Limb (tissue), 2 donors: ENCODE measurements at regions not wholly inside any gene's neighbourhood (a gene's known extent, or its start where the extent isn't known, plus 50 kb on each side); places are given as distances from the start of the nearest gene placed in this dataset.

Experiments
- DNase-seq, 2 donors: peaks; one replicate each; pipeline ENCODE4 v3.0.0-alpha.2; 2016; ENCODE audit errors: extremely low spot score in 2 of 2

DNA sequence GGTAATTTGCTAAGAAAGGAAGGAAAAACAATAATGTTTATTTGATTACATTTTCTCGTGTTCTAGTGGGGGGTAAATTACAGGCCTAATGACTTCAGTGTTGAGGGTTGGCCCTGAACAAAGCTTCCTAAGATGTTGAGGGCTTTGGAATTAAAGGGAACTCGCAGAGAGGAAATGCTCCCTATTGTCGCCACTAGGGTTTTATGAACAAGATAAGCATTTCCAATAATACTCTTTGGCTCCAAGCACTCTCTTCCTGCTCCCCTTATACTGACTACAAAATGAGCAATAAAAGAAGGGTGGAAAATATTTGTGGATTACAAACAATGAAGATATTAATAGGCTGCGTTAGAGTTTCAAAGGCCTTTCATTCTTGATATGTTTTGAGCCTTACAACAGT lies 363.6 kb downstream of the HS3ST3B1 start:
- DNase-seq, result no peak

- no peak for DNase-seq
Measured at GRCh38 chr17:14641117-14641516, 340.2 kb downstream of the HS3ST3B1 start.

DNA sequence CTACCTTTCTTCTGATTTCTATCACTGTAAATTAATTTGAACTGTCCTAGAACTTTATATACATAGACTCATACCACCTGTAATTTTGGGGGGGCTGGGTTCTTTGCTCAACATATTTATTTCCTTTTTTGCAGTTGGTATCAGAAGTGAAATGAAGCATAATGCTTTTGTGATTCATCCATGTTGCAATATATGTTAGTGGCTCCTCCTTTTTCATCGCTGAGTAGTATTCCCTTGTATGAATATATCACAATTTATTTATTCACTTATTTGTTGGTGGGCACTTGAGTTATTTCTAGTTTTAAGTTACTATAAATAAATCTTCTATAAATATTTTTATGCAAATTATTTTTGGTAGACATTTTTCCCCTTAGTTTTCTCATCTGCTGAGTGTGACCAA lies 336.4 kb downstream of the HS3ST3B1 start:
- no peak for DNase-seq

GRCh38 chr17:14630621-14631020 lies 329.7 kb downstream of the HS3ST3B1 start:
- DNase-seq, result no peak

- DNase-seq, result no peak
Measured at GRCh38 chr17:14630046-14630445, 329.2 kb downstream of the HS3ST3B1 start.

GRCh38 chr17:14622615-14623101 lies 321.8 kb downstream of the HS3ST3B1 start:
- DNase-seq, result peak in 1 of 2 donors; percentile 40

GRCh38 chr17:14621826-14622614 lies 321.1 kb downstream of the HS3ST3B1 start:
- no peak for DNase-seq

DNA sequence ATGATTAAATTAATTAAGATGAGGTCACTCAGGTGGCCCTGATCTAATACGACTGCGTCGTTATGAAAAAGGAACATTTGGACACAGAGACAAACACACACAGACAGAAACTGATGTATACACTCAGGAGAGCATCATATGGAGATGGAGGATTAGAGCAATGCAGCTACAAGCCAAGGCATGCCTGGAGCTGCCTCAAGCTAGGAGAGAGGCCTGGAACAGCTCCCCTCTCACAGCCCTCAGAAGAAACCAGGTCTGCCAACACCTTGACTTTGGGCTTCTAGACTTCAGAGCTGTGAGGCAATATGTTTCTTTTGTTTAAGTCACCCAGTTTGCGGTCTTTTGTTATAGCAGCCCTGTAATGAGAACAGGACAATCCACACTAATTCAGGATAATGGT lies 318.9 kb downstream of the HS3ST3B1 start:
- DNase-seq, result no peak

DNA sequence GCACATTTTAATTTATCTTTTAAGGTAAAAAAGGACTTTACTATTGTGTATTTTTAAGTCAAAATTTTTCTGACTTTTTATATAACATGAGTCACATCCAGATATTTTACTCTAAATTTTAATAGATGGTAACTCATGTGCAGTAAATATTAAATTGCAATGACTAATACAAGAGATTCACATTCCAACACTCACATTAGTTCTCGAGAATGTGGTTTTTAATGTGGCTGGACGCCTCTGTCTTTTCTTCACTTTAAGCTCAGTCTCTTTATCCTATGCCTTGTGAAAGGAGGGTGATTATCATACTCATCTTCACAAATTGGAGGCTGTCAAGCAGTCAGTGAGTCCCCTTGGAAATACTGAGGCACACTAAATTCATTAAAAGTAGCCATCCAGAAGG lies 315.6 kb downstream of the HS3ST3B1 start:
- no peak for DNase-seq

GRCh38 chr17:14605267-14605599 lies 304.4 kb downstream of the HS3ST3B1 start:
- DNase-seq, result no peak

GRCh38 chr17:14604591-14605266 lies 303.8 kb downstream of the HS3ST3B1 start:
- DNase-seq, result no peak

DNA sequence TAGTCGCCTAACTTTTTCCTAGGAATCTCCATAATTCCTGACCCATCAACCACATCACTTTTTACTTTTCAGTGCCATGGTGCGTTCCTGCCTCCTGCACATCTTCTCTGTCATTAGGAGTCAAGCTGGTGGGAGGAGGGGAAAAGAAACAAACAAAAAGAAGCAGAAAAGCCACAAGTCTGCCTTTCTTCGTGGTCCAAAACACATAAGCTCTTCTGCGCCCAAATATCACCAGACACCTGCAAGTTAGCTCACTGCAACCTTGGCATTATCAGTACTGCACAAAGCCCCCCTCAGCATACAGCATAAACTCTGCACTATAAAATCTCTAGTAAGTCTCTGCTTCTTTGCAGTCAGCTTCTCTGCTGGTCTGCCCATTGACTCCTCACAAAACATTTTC lies 295.3 kb downstream of the HS3ST3B1 start:
- DNase-seq, result no peak

DNA sequence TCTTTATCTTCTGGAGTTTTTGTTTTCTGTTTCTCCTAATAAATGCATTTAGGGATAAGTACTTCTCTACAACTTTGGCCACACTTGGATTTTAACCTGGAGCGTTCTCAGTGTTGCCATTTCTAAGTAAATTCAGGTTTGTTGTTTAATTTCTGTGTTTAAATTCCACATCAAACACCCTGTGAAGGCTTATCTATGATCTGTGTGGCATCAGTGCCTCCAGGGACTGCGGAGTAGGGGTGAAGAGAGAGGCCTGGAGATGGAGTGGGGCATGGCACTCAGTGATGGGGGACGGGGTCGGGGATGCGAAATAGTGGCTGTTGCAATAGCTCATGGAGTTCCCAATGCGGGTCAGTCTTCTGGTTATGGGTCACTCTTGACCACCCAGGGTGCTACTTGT lies 294.8 kb downstream of the HS3ST3B1 start:
- DNase-seq, result no peak

DNA sequence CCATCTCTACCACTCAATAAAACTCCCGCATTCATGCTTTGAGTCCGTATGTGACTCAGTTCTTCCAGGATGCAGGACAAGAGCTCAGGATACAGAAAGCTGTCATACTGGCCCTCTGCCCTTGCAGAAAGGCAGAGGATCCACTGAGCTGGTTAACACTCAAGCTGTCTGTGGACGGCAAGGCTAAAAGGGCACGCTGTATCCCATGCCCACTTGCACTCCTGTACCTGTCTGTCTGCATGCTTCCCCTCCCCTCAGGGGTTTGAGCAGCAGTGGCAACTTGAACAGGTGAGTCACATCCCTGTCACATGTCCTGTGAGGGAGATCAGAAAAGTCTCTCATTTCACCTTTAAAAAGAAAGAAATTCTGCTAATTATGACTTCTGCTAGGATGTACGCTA lies 293.8 kb downstream of the HS3ST3B1 start:
- no peak for DNase-seq

DNA sequence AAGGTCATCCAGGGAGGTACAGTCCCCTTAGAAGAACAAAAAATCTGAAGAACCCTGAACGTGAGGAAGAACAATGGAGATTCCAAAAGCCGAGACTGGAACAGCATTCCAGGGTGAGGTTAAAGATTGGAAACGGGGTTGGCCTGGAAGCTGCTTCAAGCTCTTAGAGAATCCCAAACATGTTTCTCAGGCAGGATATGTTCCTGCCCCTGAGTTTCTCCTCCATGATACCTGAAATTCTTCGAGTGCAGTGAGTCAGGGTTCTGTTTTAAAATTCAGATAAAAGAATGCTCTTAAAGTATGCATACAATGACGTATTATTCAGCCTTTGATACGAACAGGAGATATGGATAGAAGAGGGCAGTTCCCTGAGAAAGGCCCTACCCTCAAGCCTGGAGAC lies 293.1 kb downstream of the HS3ST3B1 start:
- DNase-seq, result no peak

DNA sequence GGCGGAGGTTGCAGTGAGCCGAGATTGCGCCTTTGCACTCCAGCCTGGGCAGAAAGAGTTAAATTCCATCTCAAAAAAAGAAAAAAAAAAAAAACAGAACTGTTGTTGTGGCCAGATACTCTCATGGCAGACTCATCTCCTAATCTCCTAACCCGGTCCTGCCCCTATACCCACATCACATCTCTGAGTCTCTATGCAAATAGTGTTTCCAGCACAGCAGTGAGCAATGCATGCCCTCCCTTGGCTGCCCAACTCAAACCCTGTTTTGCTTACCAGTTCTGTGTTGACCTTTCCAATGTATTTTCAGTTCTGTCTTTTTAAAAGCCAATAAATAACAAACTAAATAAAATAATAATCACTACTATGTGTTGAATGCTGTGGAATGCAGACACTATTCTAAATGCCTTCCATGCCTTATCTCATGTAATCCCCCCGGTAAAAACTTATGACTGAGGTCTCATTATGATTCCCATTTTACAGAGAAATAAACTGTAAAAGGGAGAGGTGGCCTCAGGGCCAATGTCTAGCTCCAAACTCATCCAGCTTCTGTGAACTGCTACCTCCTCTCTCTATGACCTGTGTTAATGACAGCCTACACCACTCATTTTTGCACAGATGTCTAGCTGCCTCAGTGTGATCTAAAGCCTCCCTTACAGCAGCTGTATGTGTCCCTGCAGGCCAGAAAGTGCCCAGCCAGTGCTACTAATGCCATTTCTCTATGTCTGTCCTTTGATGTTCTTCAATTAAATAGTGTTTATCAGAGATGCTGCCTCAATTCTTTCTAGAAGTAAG lies 289.8 kb downstream of the HS3ST3B1 start:
- no peak for DNase-seq

- DNase-seq, result no peak
Measured at GRCh38 chr17:14585099-14585498, 284.2 kb downstream of the HS3ST3B1 start.

- no peak for DNase-seq
Measured at GRCh38 chr17:14582996-14583395, 282.1 kb downstream of the HS3ST3B1 start.

DNA sequence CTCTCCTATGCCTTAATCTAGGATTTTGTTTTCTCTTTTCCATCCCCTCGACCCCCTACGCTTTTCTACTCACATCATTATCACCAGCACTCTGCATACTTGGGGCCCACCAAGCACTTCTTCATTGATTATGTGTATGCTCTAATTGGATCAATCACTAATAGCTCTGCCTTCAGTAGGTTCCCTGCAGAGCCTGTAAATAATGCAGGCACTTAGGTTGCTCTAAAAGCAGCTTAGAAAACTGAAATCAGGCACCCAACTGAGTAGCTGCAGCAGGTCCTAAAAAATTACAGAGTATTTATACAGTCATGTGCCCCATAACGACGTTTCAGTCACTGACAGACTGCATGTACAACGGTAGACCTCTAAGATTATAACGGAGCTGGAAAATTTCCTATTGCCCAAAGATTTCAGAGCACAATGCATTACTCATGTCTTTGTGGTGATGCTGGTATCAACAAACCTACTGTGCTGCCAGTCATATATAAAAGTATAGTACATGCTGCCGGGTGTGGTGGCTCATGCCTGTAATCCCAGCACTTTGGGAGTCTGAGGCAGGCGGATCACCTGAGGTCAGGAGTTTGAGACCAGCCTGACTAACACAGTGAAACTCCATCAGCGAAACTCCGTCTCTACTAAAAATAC lies 280.4 kb downstream of the HS3ST3B1 start:
- no peak for DNase-seq

DNA sequence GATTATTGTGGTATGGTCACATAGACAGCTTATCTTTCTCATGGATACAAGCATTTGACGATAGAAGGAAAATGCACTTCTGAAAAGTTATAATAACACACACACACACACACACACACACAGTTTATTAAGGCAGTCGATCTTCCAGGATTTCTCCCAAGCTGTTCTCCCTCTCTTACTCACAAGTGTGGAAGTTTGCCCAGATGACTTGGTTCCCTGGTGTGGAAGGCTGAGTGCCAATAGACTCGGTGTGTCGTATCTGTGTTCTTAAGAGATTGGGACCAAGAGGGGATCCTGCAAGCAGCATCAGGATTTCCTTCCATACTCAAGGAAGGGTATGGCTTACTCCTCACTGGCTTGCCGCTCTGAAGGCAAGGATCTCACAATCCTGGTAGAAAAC lies 279.6 kb downstream of the HS3ST3B1 start:
- DNase-seq, result no peak

GRCh38 chr17:14579716-14580115 lies 278.8 kb downstream of the HS3ST3B1 start:
- DNase-seq, result no peak

- DNase-seq, result peak; percentile 47 to 67
Measured at GRCh38 chr17:14575471-14575953, 274.6 kb downstream of the HS3ST3B1 start.
